SHP77 (cell line): ENCODE measurements at regions not wholly inside any gene's neighbourhood (a gene's known extent, or its start where the extent isn't known, plus 50 kb on each side); places are given as distances from the start of the nearest gene placed in this dataset.
"Not testable (repeated sequence)": the region's sequence is repeated elsewhere in the genome, so short reads cannot be mapped to it uniquely, and the experiment has no call there.

Source experiments
- DNase-seq, 2 experiments: peaks; one replicate each; lab custom pipeline; 2025; lab: John Stamatoyannopoulos, UW

- no peak for DNase-seq
These were observed 483.7 kb downstream of the TSHZ3 start for GRCh38 chr19:30865511-30865910.

DNA sequence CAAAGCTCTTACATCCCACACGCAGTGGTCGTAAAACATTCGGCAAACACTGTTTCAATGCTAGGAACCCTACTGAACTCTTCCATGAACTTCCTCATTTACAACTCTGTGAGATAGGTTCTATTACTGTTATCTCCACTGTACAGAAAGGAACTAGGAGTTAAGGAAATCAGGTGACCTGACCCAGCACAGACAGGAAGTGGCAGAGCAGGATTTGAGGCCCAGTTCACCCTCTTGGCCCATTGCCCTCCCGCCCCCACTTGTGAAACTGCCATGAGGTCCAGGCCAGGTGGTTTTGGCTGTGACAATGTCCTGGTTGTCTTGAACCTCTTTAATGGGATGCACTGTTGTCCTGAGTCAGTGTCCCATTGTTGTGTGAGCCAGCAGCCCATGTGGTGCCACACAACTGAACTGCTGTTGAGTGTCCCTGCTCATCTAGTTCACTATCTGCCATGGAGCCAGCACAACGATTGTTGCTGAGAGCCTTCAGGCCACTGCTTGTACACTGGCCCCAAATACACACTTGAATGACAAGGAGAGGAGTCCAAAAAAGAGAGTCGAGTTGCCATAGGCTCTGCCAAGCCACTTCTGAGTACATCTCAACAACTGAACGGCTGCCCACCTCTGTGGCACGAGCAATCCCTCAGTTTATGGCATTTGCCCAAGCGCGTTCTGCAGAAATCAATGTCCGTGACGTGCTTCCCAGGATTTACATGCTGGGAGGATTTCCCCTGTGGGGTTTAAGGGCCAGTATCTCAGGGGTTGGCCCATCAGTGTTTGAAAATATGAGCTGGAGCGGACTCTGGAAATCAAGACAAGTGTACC lies 484.6 kb downstream of the TSHZ3 start:
- no peak for DNase-seq

GRCh38 chr19:30862876-30863275 lies 486.4 kb downstream of the TSHZ3 start:
- no peak for DNase-seq

- no peak for DNase-seq
These were observed 487.3 kb downstream of the TSHZ3 start for GRCh38 chr19:30861919-30862318.

GRCh38 chr19:30857966-30858490 lies 485.8 kb downstream of the ZNF536 start:
- DNase-seq, result no peak

GRCh38 chr19:30857388-30857787 lies 485.2 kb downstream of the ZNF536 start:
- DNase-seq, result no peak

DNA sequence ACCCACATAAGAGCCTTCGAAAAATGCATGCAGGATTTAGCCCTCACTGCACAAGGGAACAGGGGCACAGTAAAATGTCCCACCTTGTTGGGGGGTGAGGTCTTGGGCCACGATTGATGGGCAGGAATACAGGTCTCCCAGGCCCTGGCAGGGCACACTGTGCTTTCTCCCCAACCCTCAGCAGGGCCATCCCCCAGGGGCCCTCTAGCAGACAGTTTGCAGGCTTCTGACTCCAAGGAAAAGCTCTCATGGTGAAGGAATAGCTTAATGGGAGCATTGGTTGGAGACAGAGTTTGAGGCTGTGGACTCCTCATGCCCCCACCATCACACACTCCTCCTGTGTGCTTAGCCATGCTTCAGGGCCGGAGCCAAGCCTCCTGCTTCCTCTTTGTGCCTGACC lies 484.6 kb downstream of the ZNF536 start:
- DNase-seq, result no peak

DNA sequence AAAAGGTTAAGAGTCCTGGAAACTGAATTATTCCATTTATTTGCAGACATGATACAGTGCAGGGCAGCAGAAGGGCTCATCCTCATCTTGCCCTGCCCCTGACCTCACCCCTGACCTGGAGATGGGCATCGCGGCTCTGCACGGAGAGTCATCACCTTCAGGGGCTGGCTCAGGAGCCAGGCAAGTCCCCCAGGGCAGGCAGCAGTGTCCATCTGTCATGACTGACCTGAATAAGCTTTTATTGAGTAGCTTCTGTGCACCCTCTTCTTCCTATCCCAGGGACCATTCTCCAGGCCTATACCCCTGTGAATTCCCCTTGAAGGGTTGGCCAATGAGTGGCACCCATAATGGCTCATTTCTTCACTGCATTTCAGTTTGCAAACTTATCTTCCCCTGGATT lies 484.2 kb downstream of the ZNF536 start:
- no peak for DNase-seq

- no peak for DNase-seq
These were observed 483.3 kb downstream of the ZNF536 start for GRCh38 chr19:30855442-30855841.

DNA sequence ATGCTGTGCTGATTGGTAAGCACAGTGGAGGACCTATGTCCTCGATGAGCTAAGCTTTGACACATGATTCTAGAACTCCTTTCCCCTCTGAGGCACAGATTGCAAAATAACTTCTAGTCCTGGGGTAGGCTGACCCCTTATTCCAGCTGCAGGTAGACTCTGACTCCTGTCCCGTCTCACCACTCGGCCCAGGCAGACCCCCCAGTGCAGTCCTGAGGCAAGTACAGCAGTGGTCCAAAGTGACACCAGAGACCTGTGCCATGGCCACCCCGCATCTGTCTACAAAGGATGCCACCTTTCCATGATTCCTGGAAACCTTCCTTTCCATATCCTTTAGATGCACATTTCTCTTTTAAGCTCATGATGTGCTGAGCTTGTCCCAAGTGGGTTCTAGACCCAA lies 482.5 kb downstream of the ZNF536 start:
- no peak for DNase-seq

- DNase-seq, result no peak
These were observed 482.0 kb downstream of the ZNF536 start for GRCh38 chr19:30854207-30854606.

DNA sequence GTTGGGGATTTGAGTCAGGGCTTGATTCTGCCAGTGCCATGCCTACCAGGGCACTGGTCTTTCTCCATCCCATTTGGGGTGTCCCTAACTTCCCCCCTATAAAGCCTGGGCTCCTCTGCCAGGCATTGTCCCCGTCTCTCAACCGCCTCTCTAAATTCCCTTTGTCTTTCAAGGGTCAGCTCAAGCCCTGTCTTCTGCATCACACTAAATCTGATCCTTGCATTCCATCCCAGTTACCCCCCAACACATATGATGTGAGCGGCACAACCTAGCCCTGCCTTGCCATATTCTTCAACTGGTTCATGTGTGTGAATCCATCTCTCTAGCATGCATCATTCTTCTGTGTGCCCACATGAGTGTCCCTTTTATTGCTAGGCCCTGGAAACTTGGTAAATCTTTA lies 480.9 kb downstream of the ZNF536 start:
- DNase-seq, result no peak

GRCh38 chr19:30852168-30852567 lies 480.0 kb downstream of the ZNF536 start:
- DNase-seq, result no peak

DNA sequence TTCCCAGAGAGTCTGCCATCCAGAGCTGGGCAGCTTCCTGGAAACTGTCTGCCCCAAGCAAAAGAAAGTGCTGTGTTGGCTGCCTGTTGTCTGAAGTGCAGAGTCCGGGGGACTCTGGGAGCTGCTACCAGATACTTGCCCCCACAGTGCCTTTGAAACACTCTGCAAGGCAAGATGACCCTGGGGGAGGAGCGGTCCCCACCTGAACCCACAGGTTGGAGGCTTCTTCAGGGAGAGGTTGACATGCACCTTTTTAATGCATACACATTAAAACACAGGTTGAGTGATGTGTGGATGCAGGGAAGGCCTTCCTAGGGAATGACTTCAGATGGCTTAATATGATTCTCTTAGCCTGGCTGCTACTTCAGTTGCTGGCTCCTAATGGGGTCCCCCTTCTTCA lies 479.5 kb downstream of the ZNF536 start:
- DNase-seq, result no peak

DNA sequence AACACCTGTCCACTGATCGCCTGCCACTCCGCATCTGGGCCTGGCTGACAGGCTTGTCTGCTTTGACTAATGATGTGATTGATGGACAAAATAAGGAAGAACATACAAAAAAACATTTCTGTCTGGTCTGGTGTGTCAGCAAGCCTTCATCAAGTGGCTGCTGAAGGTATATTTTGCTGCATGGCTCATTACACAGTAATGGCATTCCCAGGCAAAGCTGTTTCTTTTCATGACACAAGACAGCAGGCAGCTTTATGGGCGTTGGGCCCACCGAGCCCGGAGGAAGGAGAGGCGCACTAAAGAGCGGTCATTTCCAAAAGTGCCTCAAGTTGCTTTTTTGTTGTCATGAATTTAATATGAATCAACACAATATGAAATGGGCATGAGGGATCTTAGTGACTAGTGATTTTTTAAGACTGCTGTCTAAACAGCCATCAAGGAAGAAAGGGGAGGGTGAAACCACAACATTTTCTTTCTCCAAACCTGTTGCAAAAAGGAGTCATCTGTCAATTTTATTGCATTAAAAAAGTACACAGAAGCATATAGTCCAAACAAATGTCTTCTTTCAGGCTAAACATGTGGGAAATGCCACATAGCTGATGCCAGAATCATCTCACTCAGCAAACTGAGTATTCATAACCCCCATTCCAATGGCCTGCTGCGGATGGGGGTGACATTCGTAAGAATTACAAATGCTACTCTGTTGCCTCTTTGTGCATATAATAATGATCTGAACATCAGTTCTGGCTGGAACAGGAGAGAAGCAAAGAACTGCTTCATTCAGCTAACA lies 476.6 kb downstream of the ZNF536 start:
- no peak for DNase-seq

DNA sequence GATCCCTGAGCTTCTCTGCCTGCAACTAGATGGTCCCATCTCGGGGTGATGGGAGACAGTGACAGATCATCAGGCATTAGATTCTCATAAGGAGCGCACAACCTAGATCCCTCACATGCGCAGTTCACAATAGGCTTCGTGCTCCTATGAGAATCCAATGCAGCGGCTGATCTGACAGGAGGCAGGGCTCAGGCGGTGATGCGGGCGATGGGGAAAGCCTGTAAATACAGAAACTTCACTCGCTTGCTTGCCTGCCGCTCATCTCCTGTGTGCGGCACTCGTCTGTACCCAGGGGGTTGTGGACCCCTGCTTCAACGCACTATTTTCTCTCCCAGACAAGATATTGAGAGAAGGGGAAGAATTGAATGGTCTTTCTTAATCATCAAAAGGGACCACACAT lies 473.9 kb downstream of the ZNF536 start:
- no peak for DNase-seq

DNA sequence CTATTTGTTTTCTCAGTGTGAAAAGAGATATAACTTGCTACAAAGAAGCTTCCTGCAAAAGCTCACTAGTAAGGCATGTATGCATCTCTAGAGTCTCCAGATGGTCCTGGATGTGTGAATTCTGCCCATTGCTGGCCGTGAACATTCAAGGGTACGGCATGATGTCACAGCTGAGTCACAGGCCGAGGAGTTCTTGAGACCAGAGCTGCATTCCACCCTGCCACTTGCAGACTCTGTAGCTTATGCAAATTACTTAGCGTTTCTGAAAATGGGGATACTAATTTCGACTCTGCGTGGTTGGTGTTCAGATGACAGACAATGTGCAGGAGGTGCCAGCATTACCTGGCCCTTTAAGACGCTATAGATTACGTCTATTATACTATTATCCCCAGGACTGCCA lies 470.7 kb downstream of the ZNF536 start:
- no peak for DNase-seq

DNA sequence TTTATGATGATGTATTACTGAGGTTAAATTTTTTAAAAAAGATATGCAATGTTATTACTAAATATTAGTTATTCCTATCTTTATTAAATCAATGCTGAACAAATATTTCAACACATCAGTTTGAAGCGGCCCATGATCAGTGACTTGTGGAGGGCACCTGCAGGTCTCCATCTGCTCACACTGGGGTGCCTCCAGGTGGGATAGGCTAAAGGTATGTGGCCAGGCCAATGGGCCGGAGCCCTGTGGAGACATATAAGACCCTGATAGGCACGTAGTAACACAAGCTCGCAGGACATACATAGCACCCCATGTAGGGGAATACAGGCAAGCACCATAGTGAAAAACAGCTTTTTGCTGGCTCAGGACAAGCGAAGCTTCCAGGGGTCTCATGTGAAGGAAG lies 469.8 kb downstream of the ZNF536 start:
- DNase-seq, result no peak

DNA sequence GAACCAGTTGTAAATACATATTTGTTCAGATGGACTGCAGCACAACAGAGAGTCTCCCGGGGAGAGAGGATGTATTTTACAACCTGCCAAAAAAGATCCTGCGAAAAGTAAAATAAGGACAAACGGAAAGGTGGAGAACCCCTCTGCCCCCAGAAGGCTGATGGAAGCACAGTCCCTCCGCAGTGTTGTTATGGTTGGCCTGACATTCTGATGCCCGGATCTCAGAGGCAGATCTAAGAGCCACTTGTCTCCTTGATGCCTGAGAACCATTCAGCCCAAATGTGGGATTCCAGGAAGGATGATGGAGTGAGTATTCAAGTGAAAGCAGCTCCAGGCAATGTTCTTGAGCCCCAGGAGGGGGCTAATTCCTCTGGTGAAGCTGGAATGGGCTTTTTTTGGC lies 458.7 kb downstream of the ZNF536 start:
- no peak for DNase-seq

GRCh38 chr19:30825505-30825904 lies 453.3 kb downstream of the ZNF536 start:
- DNase-seq, result not testable (repeated sequence)

DNA sequence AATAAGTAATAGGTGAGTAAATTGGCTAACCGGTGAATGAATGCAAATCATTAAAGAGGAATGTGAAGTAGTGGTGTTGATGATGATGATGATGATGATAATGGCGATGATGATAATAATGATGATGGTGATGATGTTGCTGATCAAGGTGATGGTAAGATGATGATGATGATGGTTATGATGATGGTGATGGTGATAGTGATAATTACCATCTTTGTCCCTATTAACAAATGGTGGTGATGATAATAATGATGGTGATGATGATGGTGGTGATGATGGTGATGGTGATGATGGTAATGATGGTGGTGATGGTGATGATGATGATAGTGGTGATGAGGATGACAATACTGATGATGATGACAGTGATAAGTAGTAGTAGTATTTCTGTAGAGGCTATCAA lies 452.6 kb downstream of the ZNF536 start:
- DNase-seq, result no peak

GRCh38 chr19:30817965-30818567 lies 445.9 kb downstream of the ZNF536 start:
- no peak for DNase-seq

GRCh38 chr19:30817197-30817596 lies 445.0 kb downstream of the ZNF536 start:
- no peak for DNase-seq
